GM20000 (cell line): ENCODE measurements at regions not wholly inside any gene's neighbourhood (a gene's known extent, or its start where the extent isn't known, plus 50 kb on each side); places are given as distances from the start of the nearest gene placed in this dataset.

ENCODE experiments used
- DNase-seq: peaks from one replicate; pipeline ENCODE4 v3.0.0; 2012; ENCODE audit warnings: low spot score
- CTCF ChIP-seq: IDR thresholded peaks from 2 replicates; pipeline ENCODE4 v1.5.1; 2012; ENCODE audit warnings: mild to moderate bottlenecking, control low read depth; ENCODE audit errors: extremely low read depth, missing control alignments

- no peak for DNase-seq
- no peak for TF ChIP-seq CTCF
These were observed 61.6 kb downstream of the CCR1 start for GRCh38 chr3:46146548-46146947.

GRCh38 chr3:46146021-46146420 is 62.1 kb downstream of the CCR1 start:
- TF ChIP-seq CTCF, result no peak
- no peak for DNase-seq

GRCh38 chr3:46145147-46145546 is 63.0 kb downstream of the CCR1 start:
- no peak for DNase-seq
- TF ChIP-seq CTCF, result no peak

- TF ChIP-seq CTCF, result no peak
- no peak for DNase-seq
These were observed 64.1 kb downstream of the CCR1 start for GRCh38 chr3:46143951-46144473.

GRCh38 chr3:46141813-46142212 is 66.3 kb downstream of the CCR1 start:
- TF ChIP-seq CTCF, result no peak
- no peak for DNase-seq

- TF ChIP-seq CTCF, result no peak
- no peak for DNase-seq
These were observed 69.5 kb downstream of the CCR1 start for GRCh38 chr3:46138581-46138980.

- TF ChIP-seq CTCF, result no peak
- DNase-seq, result no peak
These were observed 72.6 kb downstream of the CCR1 start for GRCh38 chr3:46135475-46135874.
